GM18861 (cell line): ENCODE measurements at regions not wholly inside any gene's neighbourhood (a gene's known extent, or its start where the extent isn't known, plus 50 kb on each side); places are given as distances from the start of the nearest gene placed in this dataset.
"Not testable (repeated sequence)": the region's sequence is repeated elsewhere in the genome, so short reads cannot be mapped to it uniquely, and the experiment has no call there.

Source experiments
- ATAC-seq: cut with Tn5 transposase; IDR thresholded peaks from one replicate; pipeline ENCODE4 v1.9.1; 2021; ENCODE audit not compliant: unreplicated experiment

DNA sequence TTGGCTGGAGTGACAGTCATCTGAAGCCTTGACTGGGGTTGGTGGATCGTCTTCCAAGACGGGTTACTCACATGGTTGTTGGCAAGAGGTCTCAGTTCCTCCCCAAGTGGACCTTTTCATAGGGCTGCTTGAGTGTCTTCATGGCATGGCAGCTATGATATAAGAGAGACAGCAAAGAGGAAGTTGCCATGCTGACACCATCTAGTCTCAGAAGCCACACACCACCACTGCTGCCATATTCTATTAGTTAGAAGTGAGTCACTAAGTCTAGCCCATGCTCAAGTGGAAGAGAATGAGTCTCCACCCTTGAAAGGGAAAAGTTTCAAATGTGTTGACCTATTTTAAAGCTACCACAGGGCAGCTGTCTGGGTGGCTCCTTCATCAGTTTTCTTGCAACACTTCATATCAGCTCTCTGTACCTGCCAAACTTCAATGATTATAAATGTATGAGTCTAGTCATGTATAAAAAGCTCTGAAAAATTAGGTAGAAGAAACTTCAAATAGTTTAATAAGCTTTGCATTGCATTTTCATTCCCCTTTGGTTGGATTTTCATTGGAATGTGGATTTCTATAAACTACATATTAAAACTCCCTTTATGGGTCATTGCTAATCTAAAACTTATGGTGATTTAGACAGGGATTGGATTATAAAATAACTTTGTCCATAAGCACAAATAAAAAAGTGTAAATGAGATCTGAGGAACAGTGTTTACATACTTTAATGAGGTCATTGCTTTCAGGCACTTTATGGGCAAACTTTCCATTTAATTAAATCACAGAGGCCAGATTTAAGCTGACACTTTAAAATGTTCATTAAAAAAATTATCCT lies 68.0 kb upstream of the ATXN3L start:
- ATAC-seq: no peak

DNA sequence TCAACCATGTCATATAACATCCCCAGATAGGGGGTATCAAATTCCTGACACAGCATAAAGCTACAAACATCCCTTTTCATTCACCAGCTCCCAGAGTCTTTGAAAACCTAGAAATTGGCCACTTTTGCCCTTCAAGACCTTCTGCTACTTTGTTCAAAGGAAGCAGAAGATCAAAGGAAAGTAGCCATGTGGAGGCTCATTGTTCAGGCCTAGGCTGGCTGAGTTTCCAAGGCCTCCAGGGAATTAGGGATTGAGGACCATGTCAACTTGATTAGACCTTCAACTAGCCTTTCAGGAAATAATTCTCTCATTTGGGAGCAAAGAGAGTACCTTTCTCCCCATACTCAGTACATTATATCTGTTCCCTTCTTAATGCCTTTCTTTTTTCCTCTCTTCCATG lies 66.8 kb upstream of the ATXN3L start:
- ATAC-seq: no peak

DNA sequence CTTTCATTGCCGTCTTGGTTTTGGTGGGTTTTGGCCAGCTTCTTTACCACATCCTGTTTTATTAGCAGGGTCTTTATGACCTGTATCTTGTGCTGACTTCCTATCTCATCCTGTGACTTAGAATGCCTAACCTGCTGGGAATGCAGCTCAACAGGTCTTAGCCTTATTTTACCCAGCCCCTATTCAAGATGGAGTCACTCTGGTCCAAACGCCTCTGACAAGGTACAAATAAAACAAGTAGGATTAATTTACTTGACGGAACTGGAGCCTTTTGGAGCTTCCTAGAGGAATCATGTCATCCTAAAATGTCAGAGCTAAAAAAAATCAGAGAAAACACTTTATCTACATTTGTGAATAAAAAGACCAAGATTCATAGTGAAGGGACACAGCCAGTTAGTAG lies 66.2 kb upstream of the ATXN3L start:
- ATAC-seq: no peak

DNA sequence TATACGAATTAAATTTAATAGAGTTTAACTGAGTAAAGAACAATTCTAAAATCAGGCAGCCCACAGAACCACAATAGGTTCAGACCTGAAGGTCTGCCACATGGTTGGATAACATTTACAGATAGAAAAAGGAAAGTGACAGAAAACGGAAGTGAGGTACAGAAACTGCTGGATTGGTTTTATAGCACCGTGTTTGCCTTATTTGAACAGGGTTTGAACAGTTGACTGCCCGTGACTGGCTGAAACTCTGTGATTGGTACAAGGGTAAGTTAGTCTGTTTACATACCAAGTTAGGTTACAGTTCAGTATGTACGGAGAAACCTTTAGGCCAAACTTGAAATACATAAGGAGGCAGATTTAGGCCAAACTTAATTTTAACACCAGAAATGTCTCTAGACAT lies 64.1 kb upstream of the ATXN3L start:
- no peak for ATAC-seq

DNA sequence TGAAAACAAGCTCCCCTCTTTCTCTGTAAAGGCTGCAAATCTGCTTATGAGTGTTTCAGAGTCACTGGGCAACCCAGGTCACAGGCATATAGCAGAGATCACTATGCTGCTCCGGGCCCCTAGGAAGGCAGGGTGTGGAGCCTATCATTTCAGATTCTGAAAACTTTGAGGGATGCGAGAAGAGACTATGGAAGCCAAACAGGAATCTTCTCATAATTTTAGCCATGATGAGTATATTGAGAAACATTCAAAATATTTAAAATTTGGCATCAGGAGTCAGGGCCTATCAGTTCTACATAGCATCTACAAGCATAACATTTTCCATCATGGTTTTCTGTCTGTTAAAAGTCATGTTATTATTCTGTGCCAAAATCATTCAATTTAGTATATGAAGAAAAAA lies 61.7 kb upstream of the ATXN3L start:
- no peak for ATAC-seq

DNA sequence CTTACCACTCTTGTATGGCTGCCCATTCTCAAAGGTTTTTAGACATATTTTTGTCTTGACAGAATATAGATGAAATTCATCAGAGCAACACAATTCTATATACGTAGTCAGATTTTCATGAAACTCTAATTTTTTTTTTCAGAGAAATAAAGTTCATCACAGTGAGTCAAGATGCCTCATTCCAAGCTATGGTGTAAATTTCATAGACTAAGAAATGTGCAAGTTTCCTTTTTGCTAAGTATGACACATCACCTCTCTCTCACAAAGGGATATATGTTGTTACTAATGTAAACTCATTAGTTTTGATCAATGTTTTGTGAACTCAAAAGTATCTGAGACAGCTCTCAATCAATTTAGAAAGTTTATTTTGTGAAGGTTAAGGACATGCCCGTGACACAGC lies 60.4 kb upstream of the ATXN3L start:
- no peak for ATAC-seq

DNA sequence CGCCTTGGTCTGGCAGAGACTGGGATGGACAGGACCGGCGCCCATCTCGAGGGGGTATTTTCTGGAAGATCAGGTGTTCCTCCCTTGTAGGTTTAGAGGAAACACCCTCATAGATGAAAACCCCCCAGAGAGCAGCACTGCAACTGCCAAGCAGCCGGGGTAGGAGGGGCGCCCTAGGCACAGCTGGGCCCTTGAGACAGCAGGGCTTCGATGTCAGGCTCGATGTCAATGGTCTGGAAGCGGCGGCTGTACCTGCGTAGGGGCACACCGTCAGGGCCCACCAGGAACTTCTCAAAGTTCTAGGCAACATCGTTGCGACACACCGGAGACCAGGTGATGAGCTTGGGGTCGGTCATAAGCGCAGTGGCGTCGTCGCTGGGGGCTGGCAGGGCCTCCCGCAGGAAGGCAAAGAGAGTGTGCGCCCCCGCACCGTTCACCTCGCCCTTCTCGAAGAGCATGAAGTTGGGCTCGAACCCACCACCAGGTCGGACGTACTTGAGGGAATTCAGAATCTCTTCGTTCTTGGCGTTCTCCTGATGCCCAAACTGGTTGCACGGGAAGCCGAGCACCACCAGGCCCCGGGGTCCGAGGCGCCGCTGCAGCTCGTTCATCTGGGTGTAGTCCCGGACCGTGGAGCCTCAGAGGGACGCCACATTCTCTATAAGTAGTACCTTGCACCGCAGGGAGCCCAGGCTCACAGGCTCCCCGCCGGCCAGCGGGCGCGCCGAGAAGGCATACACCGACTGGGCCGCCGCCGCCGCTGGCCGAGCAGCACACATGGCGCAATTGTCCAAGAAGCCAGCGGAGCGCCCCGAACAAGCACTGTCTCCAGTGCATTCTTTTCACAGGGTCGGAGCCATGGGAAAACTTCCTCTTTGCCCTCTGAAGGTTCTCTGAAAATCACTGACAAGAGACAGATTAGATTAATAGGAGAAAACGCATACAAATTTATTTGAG lies 59.0 kb upstream of the ATXN3L start:
- not testable (repeated sequence) for ATAC-seq

DNA sequence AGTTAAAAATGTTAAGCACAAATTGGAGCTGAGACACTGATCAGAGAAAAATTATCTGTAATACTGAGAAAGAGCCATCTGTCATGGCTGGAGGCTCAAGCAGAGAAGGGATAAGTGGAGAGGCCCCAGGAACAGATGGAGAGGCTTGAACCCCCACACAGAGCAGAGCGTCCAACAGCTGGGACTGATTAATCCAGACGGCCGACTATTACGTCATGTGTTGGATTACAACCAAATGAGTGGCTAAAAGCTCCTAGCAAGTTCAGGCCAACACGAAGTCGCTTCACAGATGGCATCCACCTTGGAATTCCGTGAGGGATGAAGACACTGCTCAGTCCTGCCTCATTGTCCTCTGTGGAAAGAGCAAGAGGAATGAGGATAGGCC lies 57.7 kb upstream of the ATXN3L start:
- ATAC-seq: no peak

DNA sequence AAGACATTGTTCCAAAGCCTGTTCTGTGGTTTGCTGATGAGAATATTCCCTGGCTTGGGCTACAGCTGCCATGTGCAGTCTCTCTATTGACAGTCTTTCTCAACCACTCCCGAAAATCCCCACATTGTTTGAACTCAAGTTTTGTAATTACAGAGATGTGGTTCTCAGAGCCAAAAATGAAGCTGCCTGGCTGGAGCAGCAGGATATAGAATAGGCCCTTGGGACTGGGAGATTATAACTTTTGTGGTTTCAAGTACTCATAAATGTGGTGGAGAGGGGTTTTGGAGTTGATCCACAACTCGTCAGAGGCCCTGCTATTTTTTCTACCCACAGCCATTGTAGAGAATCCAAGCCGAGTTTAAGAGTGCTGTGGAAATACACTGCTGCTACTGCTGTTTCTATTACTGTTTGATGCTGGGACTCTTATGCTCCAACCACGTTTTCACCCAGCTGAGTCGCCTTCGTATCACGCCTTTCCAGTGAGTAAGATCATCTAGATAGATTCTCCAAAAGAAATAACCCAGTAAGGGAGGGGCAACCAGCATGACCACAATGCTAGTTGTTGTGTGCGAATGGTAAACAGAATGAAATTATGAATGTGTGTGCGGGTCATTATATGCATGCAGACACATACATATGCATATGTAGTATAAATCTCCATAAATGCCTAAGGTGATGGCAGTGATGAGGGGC lies 57.1 kb upstream of the ATXN3L start:
- no peak for ATAC-seq

DNA sequence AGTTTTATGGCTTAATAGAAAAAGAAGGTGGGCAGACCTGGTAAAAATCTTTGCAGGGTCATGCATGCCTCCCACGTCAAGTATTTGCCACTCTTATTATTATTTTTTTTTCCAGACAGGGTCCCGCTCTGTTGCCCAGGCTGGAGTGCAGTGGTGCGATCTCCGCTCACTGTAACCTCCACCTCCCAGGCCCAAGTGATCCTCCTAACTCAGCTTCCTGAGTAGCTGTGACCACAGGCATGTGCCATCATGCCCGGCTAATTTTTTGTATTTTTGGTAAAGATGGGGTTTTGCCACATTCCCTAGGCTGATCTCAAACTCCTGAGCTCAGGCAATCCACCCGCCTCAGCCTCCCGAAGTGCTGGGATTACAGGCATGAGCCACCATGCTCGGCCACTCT lies 55.7 kb upstream of the ATXN3L start:
- ATAC-seq: not testable (repeated sequence)

DNA sequence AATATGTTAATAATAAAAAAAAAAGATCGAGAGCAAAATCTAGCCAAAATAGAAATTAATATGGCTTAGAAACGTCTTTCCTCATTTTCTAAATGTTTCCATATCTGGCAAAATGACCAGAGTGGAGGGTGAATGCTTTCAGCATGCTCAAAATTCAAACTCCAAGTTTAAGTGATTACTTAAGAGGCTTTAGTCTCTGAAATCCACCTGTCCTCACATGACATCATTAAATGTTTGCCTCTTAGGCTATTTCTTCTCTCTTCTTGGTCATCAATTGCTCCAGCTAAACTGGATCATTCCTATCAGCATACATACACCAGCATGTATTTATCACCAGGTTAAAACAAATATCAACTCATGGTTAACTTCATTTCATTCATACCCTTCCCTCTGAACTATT lies 54.5 kb upstream of the ATXN3L start:
- ATAC-seq: no peak

DNA sequence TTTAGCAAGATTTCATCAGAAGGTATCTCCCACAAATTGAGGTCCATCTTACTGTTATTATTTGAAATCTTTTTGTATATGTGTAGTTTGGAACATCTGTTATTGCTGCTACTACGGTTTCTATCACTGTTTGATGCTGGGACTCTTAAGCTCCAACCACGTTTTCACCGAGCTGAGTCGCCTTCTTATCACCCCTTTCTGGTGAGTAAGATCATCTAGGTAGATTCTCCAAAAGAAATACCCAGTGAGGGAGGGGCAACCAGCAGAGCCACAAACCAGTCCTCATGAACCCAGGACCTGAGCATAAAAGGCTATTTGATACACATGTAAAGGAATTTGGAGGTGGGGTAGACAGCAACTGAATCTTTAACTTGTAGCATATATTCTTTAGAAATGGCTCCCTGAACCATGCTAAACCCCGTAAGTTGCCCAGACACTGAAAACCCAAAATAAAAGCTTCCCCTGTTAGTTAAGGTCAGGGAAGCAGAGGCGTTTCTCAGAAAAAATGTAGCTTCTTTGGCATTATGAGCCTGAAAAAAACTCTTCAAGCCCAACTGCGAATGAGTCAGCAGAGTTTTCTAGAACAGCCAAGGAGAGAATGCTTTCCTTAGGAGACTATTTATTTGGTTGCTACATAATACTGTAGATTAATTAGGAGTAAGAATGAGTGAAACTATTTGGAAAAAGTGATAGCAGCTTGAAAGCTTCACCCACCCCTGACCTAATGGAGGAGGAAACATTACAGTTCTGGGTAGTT lies 53.8 kb upstream of the ATXN3L start:
- no peak for ATAC-seq

DNA sequence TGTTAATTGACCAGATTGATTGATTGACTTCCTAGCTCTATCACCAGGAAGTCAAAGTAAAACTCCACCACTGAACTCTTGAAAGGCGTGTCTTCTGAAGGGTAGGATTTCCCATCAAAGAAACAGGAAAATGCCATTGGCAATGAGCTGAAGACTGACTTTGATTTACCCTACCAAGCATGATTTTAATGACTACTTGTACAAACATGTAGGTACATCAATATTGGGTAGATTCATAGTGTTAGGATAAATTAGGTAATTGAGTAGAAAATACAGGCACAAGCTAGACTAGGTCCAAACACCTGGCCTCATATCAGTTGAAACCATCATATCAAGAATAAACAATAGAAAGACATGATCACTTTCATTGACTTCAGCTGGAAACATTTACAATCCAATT lies 53.2 kb upstream of the ATXN3L start:
- no peak for ATAC-seq

DNA sequence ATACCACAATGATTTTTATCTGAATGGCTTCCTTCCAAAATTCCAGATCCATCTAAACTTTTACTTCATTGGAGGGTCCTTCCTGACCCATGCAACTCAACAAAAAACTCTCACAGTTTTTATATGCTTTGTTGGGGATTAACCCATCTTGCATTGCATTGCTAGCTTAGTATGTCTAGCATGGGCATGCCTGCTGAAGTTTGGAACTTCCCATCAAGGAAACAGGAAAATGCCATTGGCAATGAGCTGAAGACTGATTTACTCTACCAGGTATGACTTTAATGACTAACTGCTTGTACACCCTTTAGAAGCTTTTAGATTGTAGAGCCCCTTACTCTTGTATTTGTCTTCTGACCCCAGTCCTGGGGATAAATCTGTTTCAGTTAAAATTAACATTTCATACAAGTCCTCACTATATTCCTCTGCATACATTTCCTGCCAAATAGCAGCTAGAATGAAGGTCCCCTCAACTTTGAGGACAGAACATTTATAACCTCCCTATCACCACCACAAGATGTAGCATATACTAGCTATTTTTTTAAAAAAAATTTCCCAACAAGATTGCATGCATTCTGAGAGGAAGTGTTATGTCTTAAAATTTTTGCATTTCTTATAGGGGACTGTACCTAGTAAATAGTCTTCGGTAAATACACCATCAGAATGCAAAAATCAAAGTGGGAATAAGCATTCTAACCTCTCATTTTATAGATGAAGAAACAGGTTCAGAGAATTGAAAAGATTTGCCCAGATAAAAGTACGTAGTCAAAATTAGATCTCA lies 52.5 kb upstream of the ATXN3L start:
- no peak for ATAC-seq

DNA sequence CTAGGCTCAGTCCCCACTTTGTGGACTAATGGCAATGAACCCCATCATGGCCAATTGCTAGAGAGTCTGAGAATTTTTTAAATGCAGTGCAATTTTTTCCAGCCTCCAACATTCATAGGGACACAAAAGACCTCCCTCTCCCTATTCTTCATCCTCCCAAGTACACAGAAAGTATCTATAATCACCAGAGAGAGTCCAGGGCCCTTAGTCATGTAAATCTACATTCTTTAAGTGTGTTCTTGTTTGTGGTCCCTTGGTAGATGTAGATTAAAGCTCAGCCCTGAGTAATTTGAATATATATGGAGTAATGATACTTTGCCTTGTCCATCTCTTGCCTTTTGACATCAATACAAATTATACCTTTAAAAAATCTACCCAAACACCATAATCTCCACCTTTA lies 51.3 kb upstream of the ATXN3L start:
- ATAC-seq: no peak

DNA sequence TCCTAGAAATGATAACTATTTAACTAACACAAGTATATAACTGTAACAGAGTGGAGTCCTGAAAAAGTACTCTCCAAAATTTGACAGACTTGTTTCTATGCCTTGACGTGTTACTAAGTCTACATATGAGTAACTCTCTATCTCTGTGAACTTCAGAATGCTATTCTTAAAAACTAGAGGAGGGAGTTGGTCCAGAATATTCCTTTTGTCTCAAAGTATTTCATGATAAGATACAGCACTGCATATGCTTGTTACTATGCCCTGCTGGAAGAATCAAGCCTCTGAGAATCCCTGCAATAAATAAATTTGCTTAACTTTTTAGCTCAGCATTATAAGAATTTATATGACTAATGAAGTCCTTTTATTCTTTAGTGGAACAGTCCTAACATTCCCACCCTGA lies 50.9 kb upstream of the ATXN3L start:
- ATAC-seq: no peak
